ENCODE measurements at regions not wholly inside any gene's neighbourhood (a gene's known extent, or its start where the extent isn't known, plus 50 kb on each side); places are given as distances from the start of the nearest gene placed in this dataset.

GRCh38 chr20:11323816-11324215 is 593.9 kb upstream of the BTBD3 start:
- TF ChIP-seq, protein P1, sequence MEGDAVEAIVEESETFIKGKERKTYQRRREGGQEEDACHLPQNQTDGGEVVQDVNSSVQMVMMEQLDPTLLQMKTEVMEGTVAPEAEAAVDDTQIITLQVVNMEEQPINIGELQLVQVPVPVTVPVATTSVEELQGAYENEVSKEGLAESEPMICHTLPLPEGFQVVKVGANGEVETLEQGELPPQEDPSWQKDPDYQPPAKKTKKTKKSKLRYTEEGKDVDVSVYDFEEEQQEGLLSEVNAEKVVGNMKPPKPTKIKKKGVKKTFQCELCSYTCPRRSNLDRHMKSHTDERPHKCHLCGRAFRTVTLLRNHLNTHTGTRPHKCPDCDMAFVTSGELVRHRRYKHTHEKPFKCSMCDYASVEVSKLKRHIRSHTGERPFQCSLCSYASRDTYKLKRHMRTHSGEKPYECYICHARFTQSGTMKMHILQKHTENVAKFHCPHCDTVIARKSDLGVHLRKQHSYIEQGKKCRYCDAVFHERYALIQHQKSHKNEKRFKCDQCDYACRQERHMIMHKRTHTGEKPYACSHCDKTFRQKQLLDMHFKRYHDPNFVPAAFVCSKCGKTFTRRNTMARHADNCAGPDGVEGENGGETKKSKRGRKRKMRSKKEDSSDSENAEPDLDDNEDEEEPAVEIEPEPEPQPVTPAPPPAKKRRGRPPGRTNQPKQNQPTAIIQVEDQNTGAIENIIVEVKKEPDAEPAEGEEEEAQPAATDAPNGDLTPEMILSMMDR (IDR thresholded peaks at IDR 0.05) = no peak
- DNase-seq (ENCODE audit: low spot score) (no peak), ATAC-seq (ENCODE audit: low FRiP score) (no peak)

DNA sequence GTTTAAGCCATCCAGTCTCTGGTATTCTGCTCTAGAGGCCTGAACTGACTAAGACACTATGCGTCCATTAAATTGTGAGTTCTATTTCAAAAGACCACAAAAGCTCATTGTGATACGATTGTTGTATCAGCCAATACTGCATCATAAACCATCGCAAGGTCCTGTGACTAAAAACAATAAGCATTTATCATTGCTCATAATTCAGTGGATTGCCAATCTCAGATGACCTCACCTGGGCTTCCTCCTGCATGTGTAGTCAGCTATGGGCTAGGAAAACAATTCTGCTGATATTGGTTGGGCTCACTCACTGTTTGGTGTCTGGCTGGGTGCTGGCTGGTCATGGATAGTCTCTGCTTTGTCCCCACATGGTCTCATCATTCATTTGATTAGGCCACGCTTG is 592.7 kb upstream of the BTBD3 start:
- DNase-seq (ENCODE audit: low spot score) (no peak), ATAC-seq (ENCODE audit: low FRiP score) (no peak)
- TF ChIP-seq, protein P1 (IDR thresholded peaks at IDR 0.05) = no peak

DNA sequence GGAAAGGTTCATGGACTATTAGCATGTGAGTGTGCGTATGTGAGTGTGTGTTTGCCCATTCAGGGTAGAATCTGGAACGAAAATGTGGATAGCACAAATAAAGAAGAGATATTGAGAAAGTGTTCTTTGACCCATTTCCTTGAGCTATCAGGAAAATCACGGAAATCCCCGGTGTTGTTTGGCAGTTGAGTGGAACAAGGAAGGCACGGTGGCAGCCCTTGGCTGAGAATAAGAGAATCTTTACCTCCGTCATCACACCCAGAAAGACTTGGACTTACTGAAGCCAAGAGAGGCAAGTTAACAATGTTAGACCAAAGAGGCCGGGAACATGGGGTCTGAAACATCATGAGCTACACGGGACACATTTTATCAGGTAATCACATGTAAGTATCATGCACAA is 588.9 kb upstream of the BTBD3 start:
- TF ChIP-seq, protein P1 (IDR thresholded peaks at IDR 0.05) = no peak
- DNase-seq (ENCODE audit: low spot score) = no peak
- no peak for ATAC-seq (ENCODE audit: low FRiP score)

GRCh38 chr20:11329271-11329670 is 588.4 kb upstream of the BTBD3 start:
- no peak for DNase-seq (ENCODE audit: low spot score)
- no peak for ATAC-seq (ENCODE audit: low FRiP score)

DNA sequence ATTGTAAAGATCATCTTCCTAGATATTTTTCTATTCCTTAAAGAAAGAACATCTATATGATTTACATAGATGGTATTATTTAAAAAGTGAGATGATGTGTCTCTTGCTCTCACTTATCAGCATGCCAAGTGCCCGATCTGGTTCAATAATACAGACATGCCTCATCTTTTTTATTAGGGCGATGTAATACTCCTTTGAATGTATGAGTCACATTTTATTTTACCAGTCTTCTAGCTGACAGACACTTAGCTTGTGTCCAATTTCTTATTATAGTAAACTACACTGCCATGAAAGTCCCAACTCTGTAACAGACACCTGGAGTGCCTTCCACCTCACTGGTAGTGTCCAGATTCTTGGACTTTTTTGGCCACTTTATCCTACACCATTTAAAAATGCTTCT is 586.6 kb upstream of the BTBD3 start:
- TF ChIP-seq, protein P1 (IDR thresholded peaks at IDR 0.05) = no peak
- ATAC-seq (ENCODE audit: low FRiP score) = no peak

More at GRCh38 chr20:11329271-11329670, 588.4 kb upstream of the BTBD3 start:
- TF ChIP-seq, protein P1 (IDR thresholded peaks at IDR 0.05) = no peak

GRCh38 chr20:11332381-11332780 is 585.3 kb upstream of the BTBD3 start:
- no peak for DNase-seq (ENCODE audit: low spot score)
- TF ChIP-seq, protein P1 (IDR thresholded peaks at IDR 0.05) = no peak
- ATAC-seq (ENCODE audit: low FRiP score) = no peak

More for the DNA sequence above, 586.6 kb upstream of the BTBD3 start:
- no peak for DNase-seq (ENCODE audit: low spot score)

DNA sequence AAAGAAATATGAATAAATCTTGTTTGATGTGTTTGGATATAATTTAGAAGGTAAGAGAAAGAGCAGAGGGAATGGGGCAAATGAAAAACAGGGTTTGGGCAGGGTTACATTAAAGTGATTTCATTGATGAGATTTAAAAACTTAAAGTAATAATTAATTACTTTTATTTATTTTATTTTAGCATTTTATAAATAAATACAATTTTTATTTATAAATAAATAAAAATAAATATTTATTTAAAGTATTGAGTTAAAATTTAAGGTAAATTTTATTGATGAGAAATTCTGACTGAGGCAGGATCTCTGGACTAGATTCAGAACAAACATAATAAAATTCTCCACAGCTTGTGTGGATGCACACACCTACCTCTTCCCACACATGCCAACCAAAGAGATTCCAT is 584.1 kb upstream of the BTBD3 start:
- no peak for DNase-seq (ENCODE audit: low spot score)
- no peak for ATAC-seq (ENCODE audit: low FRiP score)
- TF ChIP-seq, protein P1 (IDR thresholded peaks at IDR 0.05) = no peak

All from omental fat pad (tissue), 3 donors.